DOHH2 (cell line): ENCODE measurements at regions not wholly inside any gene's neighbourhood (a gene's known extent, or its start where the extent isn't known, plus 50 kb on each side); places are given as distances from the start of the nearest gene placed in this dataset.
"Not testable (repeated sequence)": the region's sequence is repeated elsewhere in the genome, so short reads cannot be mapped to it uniquely, and the experiment has no call there.

Experiments
- EZH2phosphoT487 ChIP-seq: fragments of 200-600 bp; sonication (generic); IDR thresholded peaks from 2 replicates; pipeline ENCODE4 v1.6.1; 2017; ENCODE audit warnings: borderline replicate concordance, mild to moderate bottlenecking, antibody characterized with exemption, low read length, moderate library complexity, mixed read lengths
- TF ChIP-seq, protein P1 (sequence below): fragments of 200-600 bp; sonication (generic); IDR thresholded peaks from one replicate; pipeline ENCODE4 v1.5.1; 2014; ENCODE audit warnings: antibody characterized with exemption, mild to moderate bottlenecking, low read depth, low read length; ENCODE audit not compliant: poor library complexity, severe bottlenecking

DNA sequence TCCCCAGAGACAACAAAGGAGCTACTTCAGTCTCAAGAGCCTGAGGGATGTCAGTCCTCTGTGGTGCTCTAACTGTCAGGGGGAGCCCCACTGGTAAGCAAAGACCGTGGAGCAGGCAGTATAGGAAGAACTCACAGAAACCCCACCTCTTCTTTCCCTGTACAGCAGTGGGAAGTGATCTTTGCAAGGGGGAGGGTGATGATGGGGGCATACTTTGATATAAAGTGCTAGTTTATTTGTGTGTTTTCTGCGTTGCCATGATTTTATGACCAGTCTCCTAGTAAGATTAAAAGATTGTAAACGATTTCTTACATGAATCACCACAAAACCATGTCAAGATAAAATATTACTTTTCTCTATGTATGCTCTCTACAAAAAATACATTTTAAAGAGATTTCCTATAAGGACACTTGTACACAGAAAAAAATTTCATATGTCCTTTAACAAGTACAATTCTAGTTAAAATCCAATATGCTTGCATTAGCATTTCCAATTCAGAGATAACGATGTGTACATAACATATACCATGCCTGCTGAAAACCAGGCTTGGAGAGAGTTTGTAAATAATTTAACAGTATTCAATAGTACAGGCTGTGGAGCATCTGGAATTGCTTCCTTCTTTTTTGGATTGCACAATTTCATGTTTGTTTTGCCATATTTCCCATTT, 690.0 kb downstream of the PRIM2 start:
- TF ChIP-seq, protein P1, sequence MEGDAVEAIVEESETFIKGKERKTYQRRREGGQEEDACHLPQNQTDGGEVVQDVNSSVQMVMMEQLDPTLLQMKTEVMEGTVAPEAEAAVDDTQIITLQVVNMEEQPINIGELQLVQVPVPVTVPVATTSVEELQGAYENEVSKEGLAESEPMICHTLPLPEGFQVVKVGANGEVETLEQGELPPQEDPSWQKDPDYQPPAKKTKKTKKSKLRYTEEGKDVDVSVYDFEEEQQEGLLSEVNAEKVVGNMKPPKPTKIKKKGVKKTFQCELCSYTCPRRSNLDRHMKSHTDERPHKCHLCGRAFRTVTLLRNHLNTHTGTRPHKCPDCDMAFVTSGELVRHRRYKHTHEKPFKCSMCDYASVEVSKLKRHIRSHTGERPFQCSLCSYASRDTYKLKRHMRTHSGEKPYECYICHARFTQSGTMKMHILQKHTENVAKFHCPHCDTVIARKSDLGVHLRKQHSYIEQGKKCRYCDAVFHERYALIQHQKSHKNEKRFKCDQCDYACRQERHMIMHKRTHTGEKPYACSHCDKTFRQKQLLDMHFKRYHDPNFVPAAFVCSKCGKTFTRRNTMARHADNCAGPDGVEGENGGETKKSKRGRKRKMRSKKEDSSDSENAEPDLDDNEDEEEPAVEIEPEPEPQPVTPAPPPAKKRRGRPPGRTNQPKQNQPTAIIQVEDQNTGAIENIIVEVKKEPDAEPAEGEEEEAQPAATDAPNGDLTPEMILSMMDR, result not testable (repeated sequence)
- TF ChIP-seq EZH2phosphoT487, result not testable (repeated sequence)
